PC-3 (cell line): ENCODE measurements at regions not wholly inside any gene's neighbourhood (a gene's known extent, or its start where the extent isn't known, plus 50 kb on each side); places are given as distances from the start of the nearest gene placed in this dataset.

ENCODE experiments used
- ATAC-seq: fragments of 200-7000 bp; cut with Tn5 transposase; 2 replicates; pipeline ENCODE4 v1.9.1; 2020; ENCODE audit warnings: mild to moderate bottlenecking, moderate library complexity
- BruUV-seq: library from RNA; stranded (reverse); fragments of 400-500 nt; replicated peaks from 2 replicates; lab custom pipeline; 2021; lab: Mats Ljungman, UMichigan
- CTCF ChIA-PET: fragments of 300-600 bp; sonication (Branson Sonifier 250); formaldehyde crosslinking; loops from one replicate; lab custom pipeline; 2022; ENCODE audit warnings: antibody characterized with exemption; lab: Charles Lee
- POLR2A ChIA-PET: fragments of 300-600 bp; sonication (Branson Sonifier 250); formaldehyde crosslinking; loops from one replicate; lab custom pipeline; 2022; ENCODE audit warnings: antibody characterized with exemption; ENCODE audit not compliant: unreplicated experiment; lab: Charles Lee
- DNase-seq: peaks from one replicate; pipeline ENCODE4 v3.0.0-alpha.2; 2015
- H2AFZ ChIP-seq: fragments of 300-600 bp; sonication (generic); 2 replicates; pipeline ENCODE4 v1.6.0; 2016; ENCODE audit warnings: antibody characterized with exemption, low read length
- H3F3A ChIP-seq: fragments of 300-600 bp; sonication (generic); one replicate; pipeline ENCODE4 v1.6.0; 2017; ENCODE audit warnings: antibody characterized with exemption, low read length, control low read depth, mild to moderate bottlenecking; ENCODE audit not compliant: unreplicated experiment
- H3K27ac ChIP-seq: fragments of 300-600 bp; sonication (generic); 2 replicates; pipeline ENCODE4 v1.5.1; 2016; ENCODE audit warnings: mild to moderate bottlenecking, low read length
- H3K27me3 ChIP-seq: fragments of 300-600 bp; sonication (generic); 2 replicates; pipeline ENCODE4 v1.6.1; 2016; ENCODE audit warnings: low read length, mixed read lengths
- H3K36me3 ChIP-seq: fragments of 300-600 bp; sonication (generic); 2 replicates; pipeline ENCODE4 v1.6.1; 2016; ENCODE audit warnings: low read depth, mixed run types, low read length, mixed read lengths
- H3K4me1 ChIP-seq: fragments of 300-600 bp; sonication (generic); 2 replicates; pipeline ENCODE4 v1.5.1; 2016; ENCODE audit warnings: low read length; ENCODE audit not compliant: insufficient read depth
- H3K4me2 ChIP-seq: fragments of 300-600 bp; sonication (generic); 2 replicates; pipeline ENCODE4 v1.6.0; 2016; ENCODE audit warnings: low read length
- H3K4me3 ChIP-seq: fragments of 300-600 bp; sonication (generic); 2 replicates; pipeline ENCODE4 v1.5.1; 2016; ENCODE audit warnings: mild to moderate bottlenecking, low read length, mixed read lengths
- H3K79me2 ChIP-seq: fragments of 300-600 bp; sonication (generic); 2 replicates; pipeline ENCODE4 v1.6.1; 2017; ENCODE audit warnings: low read length, mixed read lengths
- H3K9ac ChIP-seq: fragments of 300-600 bp; sonication (generic); 2 replicates; pipeline ENCODE4 v1.6.0; 2016; ENCODE audit warnings: mild to moderate bottlenecking, low read length
- H3K9me2 ChIP-seq: fragments of 300-600 bp; sonication (generic); replicated peaks from 2 replicates; pipeline ENCODE4 v1.6.1; 2016; ENCODE audit warnings: mixed run types, low read length, mixed read lengths
- H3K9me3 ChIP-seq: fragments of 300-600 bp; sonication (generic); 2 replicates; pipeline ENCODE4 v1.6.1; 2016; ENCODE audit warnings: low read length, mixed read lengths
- H4K20me1 ChIP-seq: fragments of 300-600 bp; sonication (generic); 2 replicates; pipeline ENCODE4 v1.6.1; 2016; ENCODE audit warnings: low read length, mixed read lengths
- EZH2 ChIP-seq: fragments of 300-600 bp; sonication (generic); IDR thresholded peaks from one replicate; pipeline ENCODE4 v1.6.1; 2017; ENCODE audit warnings: antibody characterized with exemption, mild to moderate bottlenecking, low read length; ENCODE audit not compliant: unreplicated experiment
- EZH2phosphoT487 ChIP-seq: fragments of 300-600 bp; sonication (generic); IDR thresholded peaks from 2 replicates; pipeline ENCODE4 v1.6.1; 2018; ENCODE audit warnings: mild to moderate bottlenecking, antibody characterized with exemption, low read length, borderline replicate concordance
- intact Hi-C: fragments of 100-400 bp; cut with micrococcal nuclease; formaldehyde crosslinking; loops from 2 replicates; pipeline ENCODE4 v1.9.0; 2023
- TF ChIP-seq, protein P1 (sequence below): fragments of 300-600 bp; sonication (generic); conservative IDR thresholded peaks from 2 replicates; pipeline ENCODE4 v1.5.1; 2017; ENCODE audit warnings: antibody characterized with exemption, low read depth, mild to moderate bottlenecking, low read length

DNA sequence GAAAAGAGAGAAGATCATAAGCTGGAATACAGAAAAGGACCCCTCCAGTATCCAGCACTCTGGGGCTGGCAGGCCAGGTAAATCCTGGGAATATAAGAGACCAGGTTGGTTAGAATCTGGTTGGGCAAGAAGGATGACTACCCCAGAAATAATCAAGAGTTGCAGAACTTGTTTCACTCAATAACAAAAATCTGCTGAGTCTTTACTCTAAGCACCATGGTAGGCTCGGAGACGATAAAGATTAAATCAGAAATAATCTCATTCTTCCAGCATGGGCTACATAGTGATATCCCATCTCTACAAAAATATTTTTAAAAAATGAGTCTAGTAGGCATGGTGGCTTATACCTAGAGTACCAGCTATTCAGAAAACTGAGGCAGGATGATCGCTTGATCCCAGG lies 138.0 kb upstream of the KCNJ16 start:
- no peaks in the 10 kb centered on the region for H3F3A ChIP-seq
- ATAC-seq = no peak
- POLR2A ChIA-PET = no interaction called here
- H3K27me3 ChIP-seq = no peaks in the 10 kb centered on the region
- H3K9me2 ChIP-seq = no peaks in the 10 kb centered on the region
- CTCF ChIA-PET = no interaction called here
- intact Hi-C loops = no loop called here
- no peaks in the 10 kb centered on the region for H3K4me1 ChIP-seq
- H3K9me3 ChIP-seq = no peaks in the 10 kb centered on the region
- H2AFZ ChIP-seq = no peak overlapping the region
- no peaks in the 10 kb centered on the region for H4K20me1 ChIP-seq
- BruUV-seq = no TSS peak
- H3K4me2 ChIP-seq = no peak overlapping the region
- H3K36me3 ChIP-seq = no peaks in the 10 kb centered on the region
- H3K79me2 ChIP-seq = no peaks in the 10 kb centered on the region
- no peak for TF ChIP-seq EZH2phosphoT487
- TF ChIP-seq, protein P1, sequence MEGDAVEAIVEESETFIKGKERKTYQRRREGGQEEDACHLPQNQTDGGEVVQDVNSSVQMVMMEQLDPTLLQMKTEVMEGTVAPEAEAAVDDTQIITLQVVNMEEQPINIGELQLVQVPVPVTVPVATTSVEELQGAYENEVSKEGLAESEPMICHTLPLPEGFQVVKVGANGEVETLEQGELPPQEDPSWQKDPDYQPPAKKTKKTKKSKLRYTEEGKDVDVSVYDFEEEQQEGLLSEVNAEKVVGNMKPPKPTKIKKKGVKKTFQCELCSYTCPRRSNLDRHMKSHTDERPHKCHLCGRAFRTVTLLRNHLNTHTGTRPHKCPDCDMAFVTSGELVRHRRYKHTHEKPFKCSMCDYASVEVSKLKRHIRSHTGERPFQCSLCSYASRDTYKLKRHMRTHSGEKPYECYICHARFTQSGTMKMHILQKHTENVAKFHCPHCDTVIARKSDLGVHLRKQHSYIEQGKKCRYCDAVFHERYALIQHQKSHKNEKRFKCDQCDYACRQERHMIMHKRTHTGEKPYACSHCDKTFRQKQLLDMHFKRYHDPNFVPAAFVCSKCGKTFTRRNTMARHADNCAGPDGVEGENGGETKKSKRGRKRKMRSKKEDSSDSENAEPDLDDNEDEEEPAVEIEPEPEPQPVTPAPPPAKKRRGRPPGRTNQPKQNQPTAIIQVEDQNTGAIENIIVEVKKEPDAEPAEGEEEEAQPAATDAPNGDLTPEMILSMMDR = no peak
- no peak for TF ChIP-seq EZH2
- no peak overlapping the region for H3K9ac ChIP-seq
- peak; percentile 47 for DNase-seq
- no peak overlapping the region for H3K27ac ChIP-seq
- H3K4me3 ChIP-seq = no peak overlapping the region

DNA sequence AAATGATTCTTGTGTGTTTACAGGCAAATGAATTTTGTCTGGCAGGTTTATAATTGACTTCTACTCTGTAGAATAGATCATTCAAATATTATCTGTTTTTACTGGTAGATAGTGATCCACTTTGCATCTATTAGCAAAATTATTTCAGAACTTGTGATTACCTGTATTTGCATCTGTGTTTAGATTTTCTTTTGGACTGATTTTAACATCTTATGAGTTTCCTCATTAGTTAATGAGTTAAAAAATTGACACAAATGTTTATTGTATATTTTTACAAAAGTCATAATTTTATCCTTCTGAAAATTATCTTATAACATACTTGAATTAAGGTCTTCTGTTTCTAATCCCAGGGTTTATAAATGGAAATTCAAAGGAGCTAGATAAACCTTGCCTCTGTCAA lies 132.0 kb upstream of the KCNJ16 start:
- no peaks in the 10 kb centered on the region for H3K36me3 ChIP-seq
- intact Hi-C loops = no loop called here
- H3K9me3 ChIP-seq = no peaks in the 10 kb centered on the region
- no peak for TF ChIP-seq EZH2
- TF ChIP-seq EZH2phosphoT487 = no peak
- TF ChIP-seq, protein P1 = no peak
- H3K27me3 ChIP-seq = no peaks in the 10 kb centered on the region
- BruUV-seq = no TSS peak
- no peaks in the 10 kb centered on the region for H3K9me2 ChIP-seq
- no peak overlapping the region for H3K27ac ChIP-seq
- no peaks in the 10 kb centered on the region for H3K4me1 ChIP-seq
- no peak overlapping the region for H2AFZ ChIP-seq
- no peaks in the 10 kb centered on the region for H3F3A ChIP-seq
- DNase-seq = no peak
- no peak for ATAC-seq
- ChIA-PET CTCF (no interaction called here), POLR2A (no interaction called here)
- H3K79me2 ChIP-seq = no peaks in the 10 kb centered on the region
- H4K20me1 ChIP-seq = no peaks in the 10 kb centered on the region
- H3K4me2 ChIP-seq = no peak overlapping the region
- no peak overlapping the region for H3K4me3 ChIP-seq
- H3K9ac ChIP-seq = no peak overlapping the region

DNA sequence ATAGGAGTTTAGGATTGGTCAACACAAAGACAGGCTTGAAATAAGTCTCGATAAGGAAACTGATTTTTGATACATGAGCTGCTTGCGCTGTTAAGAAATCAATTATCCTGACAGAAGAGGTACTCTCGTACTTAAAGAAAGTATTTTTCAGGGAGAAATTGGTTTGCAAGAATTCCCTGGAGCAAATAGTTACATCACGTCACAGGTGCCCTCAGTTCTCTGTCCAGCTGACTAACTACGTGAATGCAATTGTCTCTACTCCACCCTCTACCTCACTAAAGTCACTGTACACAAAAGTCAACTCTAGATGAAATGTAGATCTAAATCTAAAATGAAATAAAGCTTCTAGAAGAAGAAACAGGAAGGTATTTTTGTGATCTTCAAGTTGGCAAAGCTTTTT lies 130.6 kb upstream of the KCNJ16 start:
- TF ChIP-seq EZH2phosphoT487 = no peak
- TF ChIP-seq EZH2 = no peak
- TF ChIP-seq, protein P1 = no peak
- no peak for ATAC-seq

More for the DNA sequence above, 130.6 kb upstream of the KCNJ16 start:
- Histone ChIP-seq H3K4me2 (no peak overlapping the region), H3K4me1 (no peaks in the 10 kb centered on the region), H2AFZ (no peak overlapping the region), H3K4me3 (no peak overlapping the region), H3K9ac (no peak overlapping the region), H3K27me3 (no peaks in the 10 kb centered on the region), H3K27ac (no peak overlapping the region), H3F3A (no peaks in the 10 kb centered on the region), H3K79me2 (no peaks in the 10 kb centered on the region), H3K9me3 (no peaks in the 10 kb centered on the region), H4K20me1 (no peaks in the 10 kb centered on the region), H3K9me2 (no peaks in the 10 kb centered on the region), H3K36me3 (no peaks in the 10 kb centered on the region)
- ChIA-PET POLR2A (no interaction called here), CTCF (no interaction called here)
- no peak for DNase-seq
- no TSS peak for BruUV-seq
- intact Hi-C loops = no loop called here
